Body of pancreas (tissue), 4 donors: ENCODE measurements at regions not wholly inside any gene's neighbourhood (a gene's known extent, or its start where the extent isn't known, plus 50 kb on each side); places are given as distances from the start of the nearest gene placed in this dataset.

ENCODE experiments used
- POLR2A ChIP-seq, 3 donors: fragments of 450-650 bp; IDR thresholded peaks; one replicate each; pipeline ENCODE4 v1.6.1; 2016; ENCODE audit warnings: antibody characterized with exemption in 3 of 3, mild to moderate bottlenecking in 2 of 3
- TF ChIP-seq, protein P1 (sequence below), 7 experiments: fragments of 450-650 bp in 4 of 7; fragments of 200-600 bp in 3 of 7; sonication (generic) in 3 of 7; IDR thresholded peaks; one replicate each; pipeline ENCODE4 v1.5.1; 2016 to 2019; ENCODE audit warnings: antibody characterized with exemption in 7 of 7

- no peak for TF ChIP-seq POLR2A (IDR thresholded peaks at IDR 0.05)
- TF ChIP-seq, protein P1, sequence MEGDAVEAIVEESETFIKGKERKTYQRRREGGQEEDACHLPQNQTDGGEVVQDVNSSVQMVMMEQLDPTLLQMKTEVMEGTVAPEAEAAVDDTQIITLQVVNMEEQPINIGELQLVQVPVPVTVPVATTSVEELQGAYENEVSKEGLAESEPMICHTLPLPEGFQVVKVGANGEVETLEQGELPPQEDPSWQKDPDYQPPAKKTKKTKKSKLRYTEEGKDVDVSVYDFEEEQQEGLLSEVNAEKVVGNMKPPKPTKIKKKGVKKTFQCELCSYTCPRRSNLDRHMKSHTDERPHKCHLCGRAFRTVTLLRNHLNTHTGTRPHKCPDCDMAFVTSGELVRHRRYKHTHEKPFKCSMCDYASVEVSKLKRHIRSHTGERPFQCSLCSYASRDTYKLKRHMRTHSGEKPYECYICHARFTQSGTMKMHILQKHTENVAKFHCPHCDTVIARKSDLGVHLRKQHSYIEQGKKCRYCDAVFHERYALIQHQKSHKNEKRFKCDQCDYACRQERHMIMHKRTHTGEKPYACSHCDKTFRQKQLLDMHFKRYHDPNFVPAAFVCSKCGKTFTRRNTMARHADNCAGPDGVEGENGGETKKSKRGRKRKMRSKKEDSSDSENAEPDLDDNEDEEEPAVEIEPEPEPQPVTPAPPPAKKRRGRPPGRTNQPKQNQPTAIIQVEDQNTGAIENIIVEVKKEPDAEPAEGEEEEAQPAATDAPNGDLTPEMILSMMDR (IDR thresholded peaks at IDR 0.05) = no peak
These were observed 128.5 kb downstream of the KCNE4 start for GRCh38 chr2:223180463-223180862.
